Tibial artery (tissue), 4 donors: ENCODE measurements at regions not wholly inside any gene's neighbourhood (a gene's known extent, or its start where the extent isn't known, plus 50 kb on each side); places are given as distances from the start of the nearest gene placed in this dataset.

ENCODE experiments used
- DNase-seq, 2 donors: peaks; one replicate each; pipeline ENCODE4 v3.0.0-alpha.2; 2019
- H3K27ac ChIP-seq, 2 donors: fragments of 200-600 bp; sonication (generic) in 1 of 2; 1 replicate in 1 of 2; 2 replicates in 1 of 2; pipeline ENCODE4 v1.5.1; 2018 to 2019; ENCODE audit warnings: mild to moderate bottlenecking in 1 of 2
- H3K27me3 ChIP-seq, 2 donors: fragments of 200-600 bp; sonication (generic) in 1 of 2; one replicate each; pipeline versions ENCODE4 v1.5.1 to v1.6.0; 2016 to 2019
- H3K36me3 ChIP-seq, 3 donors: fragments of 200-600 bp; sonication (generic) in 2 of 3; one replicate each; pipeline ENCODE4 v1.5.1; 2016 to 2019; ENCODE audit warnings: mild to moderate bottlenecking in 2 of 3
- H3K4me1 ChIP-seq, 4 donors: fragments of 200-600 bp; sonication (generic) in 2 of 4; 1 replicate in 3 of 4; 2 replicates in 1 of 4; pipeline ENCODE4 v1.5.1; 2016 to 2019
- H3K4me3 ChIP-seq, 2 donors: fragments of 200-600 bp; sonication (generic) in 1 of 2; 1 replicate in 1 of 2; 2 replicates in 1 of 2; pipeline ENCODE4 v1.5.1; 2018 to 2019; ENCODE audit warnings: mild to moderate bottlenecking in 2 of 2
- H3K9me3 ChIP-seq, 3 donors: fragments of 200-600 bp; sonication (generic) in 1 of 3; one replicate each; pipeline ENCODE4 v1.5.1; 2016 to 2019
- intact Hi-C: fragments of 100-400 bp; cut with DNase I; formaldehyde crosslinking; loops from one replicate; pipeline ENCODE4 v1.15.0; 2023; ENCODE audit warnings: low total_unique reads
- TF ChIP-seq, protein P1 (sequence below), 2 experiments: fragments of 200-600 bp in 1 of 2; fragments of 450-650 bp in 1 of 2; IDR thresholded peaks; one replicate each; pipeline ENCODE4 v1.5.1; 2017 to 2019; ENCODE audit warnings: antibody characterized with exemption in 2 of 2, mild to moderate bottlenecking in 1 of 2, moderate library complexity in 1 of 2

DNA sequence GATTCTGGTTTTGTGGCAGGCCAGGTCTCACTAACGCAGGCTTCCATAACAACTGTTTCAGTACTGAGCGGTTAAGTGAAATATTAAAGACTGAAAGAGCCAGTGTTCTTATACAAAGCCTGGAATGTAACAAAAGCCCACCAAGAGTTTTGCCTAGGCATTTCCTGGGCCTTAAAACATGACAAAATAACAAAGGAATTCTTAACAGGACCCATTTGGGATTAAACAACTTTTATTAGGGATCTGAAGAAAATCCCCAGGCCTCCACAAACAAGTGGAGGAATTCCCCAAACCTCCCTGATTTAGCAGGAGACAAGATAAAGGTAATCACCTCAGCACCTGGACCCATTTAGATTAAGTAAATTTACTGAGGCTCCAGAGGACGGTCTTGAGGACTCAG lies 799.7 kb upstream of the SPRY2 start:
- Histone ChIP-seq H3K36me3 (no peaks in the 10 kb centered on the region), H3K4me3 (no peak overlapping the region), H3K4me1 (no peaks in the 10 kb centered on the region), H3K27me3 (no peaks in the 10 kb centered on the region), H3K27ac (no peak overlapping the region), H3K9me3 (no peaks in the 10 kb centered on the region)
- no peak for DNase-seq
- TF ChIP-seq, protein P1, sequence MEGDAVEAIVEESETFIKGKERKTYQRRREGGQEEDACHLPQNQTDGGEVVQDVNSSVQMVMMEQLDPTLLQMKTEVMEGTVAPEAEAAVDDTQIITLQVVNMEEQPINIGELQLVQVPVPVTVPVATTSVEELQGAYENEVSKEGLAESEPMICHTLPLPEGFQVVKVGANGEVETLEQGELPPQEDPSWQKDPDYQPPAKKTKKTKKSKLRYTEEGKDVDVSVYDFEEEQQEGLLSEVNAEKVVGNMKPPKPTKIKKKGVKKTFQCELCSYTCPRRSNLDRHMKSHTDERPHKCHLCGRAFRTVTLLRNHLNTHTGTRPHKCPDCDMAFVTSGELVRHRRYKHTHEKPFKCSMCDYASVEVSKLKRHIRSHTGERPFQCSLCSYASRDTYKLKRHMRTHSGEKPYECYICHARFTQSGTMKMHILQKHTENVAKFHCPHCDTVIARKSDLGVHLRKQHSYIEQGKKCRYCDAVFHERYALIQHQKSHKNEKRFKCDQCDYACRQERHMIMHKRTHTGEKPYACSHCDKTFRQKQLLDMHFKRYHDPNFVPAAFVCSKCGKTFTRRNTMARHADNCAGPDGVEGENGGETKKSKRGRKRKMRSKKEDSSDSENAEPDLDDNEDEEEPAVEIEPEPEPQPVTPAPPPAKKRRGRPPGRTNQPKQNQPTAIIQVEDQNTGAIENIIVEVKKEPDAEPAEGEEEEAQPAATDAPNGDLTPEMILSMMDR (IDR thresholded peaks at IDR 0.05) = no peak
- intact Hi-C loops = no loop called here

DNA sequence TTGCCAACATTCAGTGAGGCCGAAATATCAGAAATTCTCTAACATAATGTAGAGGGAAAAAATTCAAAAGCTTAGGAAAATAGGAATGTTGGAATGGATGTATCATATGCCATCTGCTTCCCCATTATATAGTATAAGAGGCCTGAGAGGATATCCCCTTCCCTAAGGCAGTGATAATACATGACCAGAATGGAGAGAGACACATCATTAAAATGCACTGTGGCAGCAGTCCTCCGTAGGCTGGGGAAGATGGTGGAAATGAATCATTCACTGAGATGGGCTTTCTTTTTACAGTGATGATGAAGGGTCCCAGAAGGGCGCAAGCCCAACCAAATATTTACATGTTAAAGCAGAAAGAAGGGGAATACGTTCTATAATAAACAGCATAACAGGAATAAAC lies 799.1 kb upstream of the SPRY2 start:
- no peak overlapping the region for H3K4me3 ChIP-seq
- H3K9me3 ChIP-seq = no peaks in the 10 kb centered on the region
- H3K4me1 ChIP-seq = no peaks in the 10 kb centered on the region
- H3K36me3 ChIP-seq = no peaks in the 10 kb centered on the region
- no peaks in the 10 kb centered on the region for H3K27me3 ChIP-seq
- TF ChIP-seq, protein P1 (IDR thresholded peaks at IDR 0.05) = no peak
- intact Hi-C loops = no loop called here
- DNase-seq = no peak
- no peak overlapping the region for H3K27ac ChIP-seq

DNA sequence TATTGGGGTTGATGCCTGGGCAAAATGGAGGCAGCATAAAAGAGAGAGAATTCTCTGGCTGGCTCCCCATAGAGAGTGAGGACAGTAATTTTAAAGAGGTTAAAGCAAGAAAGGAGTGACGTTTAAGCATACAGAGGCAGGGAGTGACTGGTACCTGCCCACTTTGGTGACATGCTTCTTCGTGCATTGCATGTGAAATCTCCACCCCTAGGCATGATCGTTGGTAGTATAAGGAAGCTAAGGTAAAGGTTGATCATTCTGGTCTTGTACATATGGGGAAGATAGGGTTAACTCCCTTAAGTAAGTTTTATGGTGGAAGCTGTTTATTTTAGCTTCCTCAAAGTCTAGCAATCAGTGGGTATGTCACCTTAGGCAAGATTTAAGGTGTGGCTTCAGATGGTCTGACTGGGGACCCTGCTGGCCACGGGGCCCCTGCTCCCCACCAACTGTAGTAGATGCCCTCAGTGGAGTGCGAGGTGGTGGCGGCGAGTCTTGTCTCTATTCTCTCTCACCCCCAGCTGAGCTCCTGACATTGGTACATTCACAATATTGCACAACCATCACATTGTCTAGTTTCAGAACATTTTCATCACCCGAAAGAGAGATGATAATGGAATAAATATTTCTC lies 797.5 kb upstream of the SPRY2 start:
- TF ChIP-seq, protein P1 (IDR thresholded peaks at IDR 0.05) = no peak
- Histone ChIP-seq H3K36me3 (no peaks in the 10 kb centered on the region), H3K27ac (no peak overlapping the region), H3K4me3 (no peak overlapping the region), H3K9me3 (no peaks in the 10 kb centered on the region), H3K27me3 (no peaks in the 10 kb centered on the region), H3K4me1 (no peaks in the 10 kb centered on the region)
- intact Hi-C loops = no loop called here
- DNase-seq = no peak

DNA sequence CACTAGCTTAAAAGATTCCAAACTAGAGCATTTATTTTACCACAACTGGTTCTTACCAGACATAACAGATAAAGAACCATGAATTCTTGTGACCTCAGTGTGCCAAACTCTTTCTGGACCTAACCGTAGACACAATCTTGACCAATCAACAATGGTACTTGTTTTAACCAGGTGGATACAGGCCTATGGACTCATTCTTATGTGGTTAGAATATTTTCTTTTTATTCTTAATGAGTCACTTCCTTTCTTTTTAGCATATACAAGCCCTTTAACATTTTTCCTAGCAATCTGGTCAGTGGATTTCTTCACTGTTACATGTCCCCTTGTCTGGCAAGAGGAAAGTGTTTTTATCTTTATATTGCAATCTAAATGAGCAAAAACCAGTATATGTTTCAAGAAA lies 792.1 kb upstream of the SPRY2 start:
- intact Hi-C loops = no loop called here
- Histone ChIP-seq H3K27ac (no peak overlapping the region), H3K36me3 (no peaks in the 10 kb centered on the region), H3K4me1 (no peaks in the 10 kb centered on the region), H3K9me3 (no peaks in the 10 kb centered on the region), H3K4me3 (no peak overlapping the region), H3K27me3 (no peaks in the 10 kb centered on the region)
- no peak for DNase-seq
- TF ChIP-seq, protein P1 (IDR thresholded peaks at IDR 0.05) = no peak

DNA sequence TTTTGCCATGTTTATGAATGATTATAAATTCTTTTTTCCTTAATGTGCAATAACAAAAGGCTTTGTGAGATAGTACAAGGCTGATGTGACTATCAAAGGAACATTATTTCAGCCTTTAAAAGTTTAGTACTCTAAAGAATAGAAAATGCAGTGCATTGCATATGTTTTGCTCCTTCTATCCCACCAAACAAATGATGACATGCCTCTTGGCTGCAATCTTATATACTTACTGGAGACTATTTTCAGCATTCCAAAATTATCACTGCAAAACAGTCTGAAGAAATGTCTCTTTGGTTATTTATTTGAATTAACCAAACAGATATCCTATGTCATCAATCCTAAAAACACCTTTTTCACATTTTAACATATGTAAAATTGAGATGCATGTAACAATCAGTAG lies 776.5 kb upstream of the SPRY2 start:
- DNase-seq = no peak
- no peaks in the 10 kb centered on the region for H3K4me1 ChIP-seq
- H3K4me3 ChIP-seq = no peak overlapping the region
- no peaks in the 10 kb centered on the region for H3K36me3 ChIP-seq
- intact Hi-C loops = no loop called here
- H3K27ac ChIP-seq = no peak overlapping the region
- no peaks in the 10 kb centered on the region for H3K9me3 ChIP-seq
- TF ChIP-seq, protein P1 (IDR thresholded peaks at IDR 0.05) = no peak
- no peaks in the 10 kb centered on the region for H3K27me3 ChIP-seq
